GM12878 (cell line): ENCODE measurements at regions not wholly inside any gene's neighbourhood (a gene's known extent, or its start where the extent isn't known, plus 50 kb on each side); places are given as distances from the start of the nearest gene placed in this dataset.

Source experiments
- ATAC-seq: fragments of 200-7000 bp; cut with Tn5 transposase; 3 replicates; pipeline ENCODE4 v1.9.1; 2020; ENCODE audit warnings: mild to moderate bottlenecking, moderate library complexity
- BruUV-seq: library from RNA; stranded (reverse); fragments of 400-500 nt; replicated peaks from 2 replicates; lab custom pipeline; 2021; lab: Mats Ljungman, UMichigan
- CTCF ChIA-PET: fragments of 300-600 bp; sonication (Branson Sonifier 250); formaldehyde crosslinking; extraction: SDS; loops from one replicate; lab custom pipeline; 2021; ENCODE audit warnings: inconsistent platforms; lab: Yijun Ruan, JAX
- POLR2A ChIA-PET: fragments of 350-600 bp; formaldehyde crosslinking; extraction: SDS; loops from one replicate; lab custom pipeline; 2021; ENCODE audit warnings: inconsistent platforms; lab: Charles Lee
- RAD21 ChIA-PET: fragments of 300-600 bp; sonication (Branson Sonifier 250); formaldehyde crosslinking; loops from one replicate; lab custom pipeline; 2023; ENCODE audit warnings: antibody characterized with exemption; ENCODE audit not compliant: unreplicated experiment; lab: Charles Lee
- SMC1A ChIA-PET: fragments of 300-600 bp; sonication (Branson Sonifier 250); formaldehyde crosslinking; loops from one replicate; lab custom pipeline; 2023; ENCODE audit not compliant: unreplicated experiment, uncharacterized antibody; lab: Charles Lee
- DNase-seq: peaks from one replicate; pipeline ENCODE4 v3.0.0-alpha.2; 2011; ENCODE audit warnings: low read depth, low spot score
- FAIRE-seq: peaks from 3 replicates; lab custom pipeline; 2011; peaks lifted over from hg19 to GRCh38; lab: Jason Lieb, UNC
- H2AFZ ChIP-seq: 2 replicates; pipeline ENCODE4 v1.6.0; 2011; ENCODE audit warnings: low read depth, low read length, control low read depth; ENCODE audit not compliant: control insufficient read depth
- H3K27ac ChIP-seq: 2 replicates; pipeline ENCODE4 v1.5.1; 2011; ENCODE audit warnings: control low read depth; ENCODE audit not compliant: control insufficient read depth, insufficient read depth
- H3K27me3 ChIP-seq, 2 experiments: replicated peaks in 1 of 2; 2 replicates each; pipeline versions ENCODE4 v1.6.0 to v1.6.1; 2011; ENCODE audit warnings: low read length in 1 of 2; ENCODE audit not compliant: control insufficient read depth in 2 of 2, insufficient read depth in 2 of 2
- H3K36me3 ChIP-seq, 2 experiments: 2 replicates each; pipeline ENCODE4 v1.5.1; 2011; ENCODE audit warnings: low read length in 1 of 2; ENCODE audit not compliant: control insufficient read depth in 2 of 2, insufficient read depth in 2 of 2
- H3K4me1 ChIP-seq: 2 replicates; pipeline ENCODE4 v1.6.1; 2011; ENCODE audit warnings: mild to moderate bottlenecking, low read length, moderate library complexity, mixed read lengths; ENCODE audit not compliant: control insufficient read depth, insufficient read depth
- H3K4me2 ChIP-seq: 2 replicates; pipeline ENCODE4 v1.6.0; 2011; ENCODE audit warnings: control low read depth; ENCODE audit not compliant: control insufficient read depth, insufficient read depth
- H3K4me3 ChIP-seq: fragments of 200-600 bp; sonication (generic); 2 replicates; pipeline ENCODE4 v1.5.1; 2016
- H3K79me2 ChIP-seq: 2 replicates; pipeline ENCODE4 v1.6.0; 2011; ENCODE audit warnings: low read length; ENCODE audit not compliant: control insufficient read depth, insufficient read depth
- H3K9ac ChIP-seq: 2 replicates; pipeline ENCODE4 v1.8.0; 2011; ENCODE audit warnings: low read length, control low read depth, mixed read lengths; ENCODE audit not compliant: control insufficient read depth, insufficient read depth
- H3K9me3 ChIP-seq: replicated peaks from 3 replicates; pipeline ENCODE4 v1.5.1; 2011; ENCODE audit warnings: mild to moderate bottlenecking, low read length; ENCODE audit not compliant: control insufficient read depth, insufficient read depth
- H4K20me1 ChIP-seq: 2 replicates; pipeline ENCODE4 v1.6.0; 2011; ENCODE audit not compliant: control insufficient read depth, insufficient read depth
- BHLHE40 ChIP-seq, 2 experiments: fragments of 450-650 bp in 1 of 2; IDR thresholded peaks; 2 replicates each; pipeline ENCODE4 v1.6.1; 2011 to 2017; ENCODE audit warnings: low read depth in 2 of 2, borderline replicate concordance in 1 of 2, improper control_type of control experiment in 1 of 2, low read length in 1 of 2, mild to moderate bottlenecking in 1 of 2
- IKZF1 ChIP-seq: fragments of 450-650 bp; conservative IDR thresholded peaks from 2 replicates; pipeline ENCODE4 v1.6.1; 2017; ENCODE audit warnings: antibody characterized with exemption, mild to moderate bottlenecking
- MEF2A ChIP-seq: IDR thresholded peaks from 2 replicates; pipeline ENCODE4 v1.6.1; 2011; ENCODE audit warnings: low read depth, mild to moderate bottlenecking, low read length, moderate library complexity; ENCODE audit not compliant: insufficient read depth
- MLLT1 ChIP-seq: fragments of 450-650 bp; IDR thresholded peaks from 2 replicates; pipeline ENCODE4 v1.6.1; 2016; ENCODE audit warnings: mild to moderate bottlenecking
- MTA2 ChIP-seq: fragments of 450-650 bp; IDR thresholded peaks from 2 replicates; pipeline ENCODE4 v1.6.1; 2016; ENCODE audit warnings: low read depth, mild to moderate bottlenecking, moderate library complexity
- MTA3 ChIP-seq: IDR thresholded peaks from 2 replicates; pipeline ENCODE4 v1.6.1; 2012; ENCODE audit warnings: low read length, inconsistent platforms, borderline replicate concordance
- MYB ChIP-seq: fragments of 150-350 bp; IDR thresholded peaks from 2 replicates; pipeline ENCODE4 v1.6.1; 2014; ENCODE audit warnings: mild to moderate bottlenecking, low read depth, low read length, borderline replicate concordance
- PAX8 ChIP-seq: fragments of 450-650 bp; IDR thresholded peaks from 2 replicates; pipeline ENCODE4 v1.6.1; 2017; ENCODE audit warnings: mild to moderate bottlenecking, moderate library complexity
- RUNX3 ChIP-seq: IDR thresholded peaks from 2 replicates; pipeline ENCODE4 v1.6.1; 2012; ENCODE audit warnings: low read length, inconsistent platforms
- ZBTB33 ChIP-seq: fragments of 450-650 bp; IDR thresholded peaks from 2 replicates; pipeline ENCODE4 v1.6.1; 2017; ENCODE audit warnings: mild to moderate bottlenecking
- ZNF622 ChIP-seq: fragments of 450-650 bp; IDR thresholded peaks from 2 replicates; pipeline ENCODE4 v1.6.1; 2017; ENCODE audit warnings: mild to moderate bottlenecking, inconsistent platforms
- WGBS: methylation state at CpG from one replicate; pipeline ENCODE4 v1.1.6; 2016; ENCODE audit warnings: low lambda C conversion rate; ENCODE audit not compliant: insufficient replicate concordance, insufficient coverage; ENCODE audit errors: missing lambda C conversion rate; 5-methylcytosine and 5-hydroxymethylcytosine counted together
- in situ Hi-C: fragments of 300-500 bp; cut with MboI; formaldehyde crosslinking; loops from 9 replicates; pipeline ENCODE4 v1.14.3; 2018; ENCODE audit warnings: mixed read lengths
- intact Hi-C: fragments of 100-400 bp; cut with micrococcal nuclease; formaldehyde crosslinking; loops from one replicate; pipeline ENCODE4 v1.14.2; 2022; ENCODE audit not compliant: unreplicated experiment

DNA sequence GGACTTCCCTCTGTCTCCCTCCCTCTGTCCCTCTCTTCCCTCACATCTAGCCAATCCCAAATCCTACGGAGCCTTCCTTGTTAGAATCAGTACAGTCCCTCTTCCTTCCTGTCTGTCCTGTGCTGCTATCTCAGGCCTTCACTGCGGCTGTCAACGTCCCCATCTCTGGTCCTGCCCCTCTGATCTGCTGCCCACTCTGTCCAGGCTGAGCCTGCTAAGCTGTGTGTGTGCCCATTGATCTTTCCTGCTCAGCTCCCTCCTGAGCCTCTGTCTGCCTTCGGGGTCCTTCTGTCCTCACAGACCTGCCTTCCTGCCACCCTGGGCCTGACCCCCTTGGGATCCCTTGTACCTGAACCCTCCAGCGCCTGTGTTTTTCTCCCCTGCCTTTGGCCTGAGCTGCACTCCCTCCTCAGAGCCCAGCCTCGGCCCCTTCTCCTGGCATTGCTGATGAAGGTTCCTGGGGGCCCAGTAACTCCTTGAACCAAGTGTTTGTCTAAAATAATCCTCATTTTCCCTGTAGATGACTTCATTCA lies 182.1 kb upstream of the SHH start:
- DNase-seq, result no peak
- no peak for ATAC-seq
- no peak overlapping the region for H3K27ac ChIP-seq
- SMC1A ChIA-PET, result no interaction called here
- CTCF ChIA-PET, result no interaction called here
- no peaks in the 10 kb centered on the region for H3K36me3 ChIP-seq
- H3K27me3 ChIP-seq, result no peaks in the 10 kb centered on the region
- no TSS peak for BruUV-seq
- H3K9me3 ChIP-seq, result no peaks in the 10 kb centered on the region; the same call in 2 of the 3 replicates
- no peaks in the 10 kb centered on the region for H4K20me1 ChIP-seq
- no peak overlapping the region for H3K4me3 ChIP-seq
- RAD21 ChIA-PET, result no interaction called here
- H2AFZ ChIP-seq, result no peak overlapping the region
- WGBS, result 8% methylated on average over 6 of the region's 6 CpGs
- H3K4me2 ChIP-seq, result no peak overlapping the region
- TF ChIP-seq ZNF622 (no peak), MTA2 (no peak), RUNX3 (no peak), MEF2A (no peak), MYB (no peak), MLLT1 (no peak), IKZF1 (no peak), BHLHE40 (IDR thresholded peaks at IDR 0.05; ENCODE audit: borderline replicate concordance in 1 of 2, low read depth in 2 of 2, low read length in 1 of 2) (no peak), ZBTB33 (no peak), PAX8 (no peak), MTA3 (no peak)
- intact Hi-C loops (no loop called here), in situ Hi-C loops (no loop called here)
- no peaks in the 10 kb centered on the region for H3K79me2 ChIP-seq
- POLR2A ChIA-PET, result no interaction called here
- H3K9ac ChIP-seq, result no peak overlapping the region
- H3K4me1 ChIP-seq, result peaks cover 15% of the 10 kb centered on the region
- FAIRE-seq, result no peak
